GM13977 (cell line): ENCODE measurements at regions not wholly inside any gene's neighbourhood (a gene's known extent, or its start where the extent isn't known, plus 50 kb on each side); places are given as distances from the start of the nearest gene placed in this dataset.

ENCODE experiments used
- DNase-seq: peaks from one replicate; pipeline ENCODE4 v3.0.0; 2012; ENCODE audit warnings: low spot score
- CTCF ChIP-seq: IDR thresholded peaks from 2 replicates; pipeline ENCODE4 v1.5.1; 2012; ENCODE audit warnings: mild to moderate bottlenecking, control low read depth; ENCODE audit not compliant: insufficient read depth; ENCODE audit errors: extremely low read depth, missing control alignments
- in situ Hi-C: fragments of 300-500 bp; cut with MboI; formaldehyde crosslinking; loops from one replicate; pipeline ENCODE4 v1.12.0; 2022; ENCODE audit warnings: low sequenced_read_pairs, low pct_unique_long_range_greater_than_20kb, mixed read lengths, inconsistent platforms; ENCODE audit not compliant: unreplicated experiment

GRCh38 chr15:39191871-39192291, 389.0 kb upstream of the THBS1 start:
- in situ Hi-C loops, result no loop called here
- TF ChIP-seq CTCF, result no peak
- DNase-seq, result no peak

- in situ Hi-C loops, result no loop called here
- TF ChIP-seq CTCF, result no peak
- DNase-seq, result no peak
Observed at GRCh38 chr15:39192351-39192750, 388.5 kb upstream of the THBS1 start.

- DNase-seq, result no peak
- in situ Hi-C loops, result no loop called here
- TF ChIP-seq CTCF, result no peak
Observed at GRCh38 chr15:39192979-39193560, 387.8 kb upstream of the THBS1 start.

GRCh38 chr15:39193611-39194010, 387.3 kb upstream of the THBS1 start:
- TF ChIP-seq CTCF, result no peak
- no peak for DNase-seq
- in situ Hi-C loops, result no loop called here

GRCh38 chr15:39194106-39194830, 386.6 kb upstream of the THBS1 start:
- TF ChIP-seq CTCF, result no peak
- DNase-seq, result no peak

GRCh38 chr15:39195961-39196486, 384.9 kb upstream of the THBS1 start:
- DNase-seq, result no peak
- in situ Hi-C loops, result no loop called here
- no peak for TF ChIP-seq CTCF

More at GRCh38 chr15:39194106-39194830, 386.6 kb upstream of the THBS1 start:
- in situ Hi-C loops, result no loop called here
